ENCODE measurements at regions not wholly inside any gene's neighbourhood (a gene's known extent, or its start where the extent isn't known, plus 50 kb on each side); places are given as distances from the start of the nearest gene placed in this dataset.

DNA sequence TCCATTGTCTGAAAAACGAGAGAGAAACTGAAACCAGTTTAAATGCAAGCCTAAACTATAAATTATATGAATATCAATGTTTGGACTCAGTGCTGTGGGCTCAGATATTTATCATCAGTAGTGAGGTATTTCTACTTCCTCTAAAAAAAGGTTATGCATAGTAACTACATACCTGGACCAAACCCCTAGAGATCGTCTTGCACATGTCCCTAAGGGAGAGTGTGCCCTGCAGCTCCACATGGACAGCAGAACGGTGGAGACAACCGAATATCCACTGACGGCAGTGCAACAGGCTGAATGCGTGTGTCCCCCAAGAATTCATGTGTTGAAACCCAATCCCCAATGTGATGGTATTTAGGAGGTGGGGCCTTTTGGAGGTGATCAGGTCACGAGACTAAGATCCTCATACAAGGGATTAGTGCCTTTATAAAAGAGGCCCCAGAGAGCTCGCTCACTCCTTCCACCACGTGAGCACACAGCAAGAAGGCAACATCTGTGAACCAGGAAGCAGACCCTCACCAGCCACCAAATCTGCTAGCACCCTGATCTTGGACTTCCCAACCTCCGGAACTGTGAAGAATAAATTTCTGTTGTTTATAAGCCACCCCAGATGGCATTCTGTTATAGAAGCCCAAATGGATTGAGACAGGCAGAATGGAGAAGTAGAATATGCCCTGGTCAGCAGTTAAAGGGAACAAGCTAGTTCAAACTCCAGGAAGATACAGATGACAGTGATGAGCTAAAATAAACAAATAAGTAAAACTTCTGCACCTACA, 208.4 kb downstream of the ANAPC1 start:
- Histone ChIP-seq H3K27ac (ENCODE audit: low read depth in 1 of 2, low read length in 2 of 2) (no peak overlapping the region), H3K9me3 (ENCODE audit: control insufficient read depth in 1 of 2, insufficient read depth in 1 of 2, low read length in 2 of 2) (no peaks in the 10 kb centered on the region), H3K4me1 (ENCODE audit: insufficient read depth, low read length) (no peaks in the 10 kb centered on the region), H3K27me3 (ENCODE audit: control insufficient read depth in 1 of 2, insufficient read depth in 2 of 2, low read length in 2 of 2) (no peaks in the 10 kb centered on the region), H3K36me3 (ENCODE audit: insufficient read depth, low read length) (no peaks in the 10 kb centered on the region), H3K4me3 (ENCODE audit: low read length) (no peak overlapping the region)
- ATAC-seq (ENCODE audit: poor library complexity): no peak
- POLR2A ChIA-PET: no interaction called here
- intact Hi-C loops (cut with DNase I, micrococcal nuclease): no loop called here
- CTCF ChIA-PET: no interaction called here
- no peak overlapping the region for H3K27ac Mint-ChIP-seq
- no peaks in the 10 kb centered on the region for H3K4me1 Mint-ChIP-seq (ENCODE audit: low read depth)
- no peak for DNase-seq
- H3K27me3 Mint-ChIP-seq: no peaks in the 10 kb centered on the region
- H3K36me3 Mint-ChIP-seq (ENCODE audit: low read depth): no peaks in the 10 kb centered on the region
- TF ChIP-seq, protein P1, sequence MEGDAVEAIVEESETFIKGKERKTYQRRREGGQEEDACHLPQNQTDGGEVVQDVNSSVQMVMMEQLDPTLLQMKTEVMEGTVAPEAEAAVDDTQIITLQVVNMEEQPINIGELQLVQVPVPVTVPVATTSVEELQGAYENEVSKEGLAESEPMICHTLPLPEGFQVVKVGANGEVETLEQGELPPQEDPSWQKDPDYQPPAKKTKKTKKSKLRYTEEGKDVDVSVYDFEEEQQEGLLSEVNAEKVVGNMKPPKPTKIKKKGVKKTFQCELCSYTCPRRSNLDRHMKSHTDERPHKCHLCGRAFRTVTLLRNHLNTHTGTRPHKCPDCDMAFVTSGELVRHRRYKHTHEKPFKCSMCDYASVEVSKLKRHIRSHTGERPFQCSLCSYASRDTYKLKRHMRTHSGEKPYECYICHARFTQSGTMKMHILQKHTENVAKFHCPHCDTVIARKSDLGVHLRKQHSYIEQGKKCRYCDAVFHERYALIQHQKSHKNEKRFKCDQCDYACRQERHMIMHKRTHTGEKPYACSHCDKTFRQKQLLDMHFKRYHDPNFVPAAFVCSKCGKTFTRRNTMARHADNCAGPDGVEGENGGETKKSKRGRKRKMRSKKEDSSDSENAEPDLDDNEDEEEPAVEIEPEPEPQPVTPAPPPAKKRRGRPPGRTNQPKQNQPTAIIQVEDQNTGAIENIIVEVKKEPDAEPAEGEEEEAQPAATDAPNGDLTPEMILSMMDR (IDR thresholded peaks at IDR 0.05): no peak
- no peak overlapping the region for H3K4me3 Mint-ChIP-seq
- H3K9me3 Mint-ChIP-seq: no peaks in the 10 kb centered on the region

DNA sequence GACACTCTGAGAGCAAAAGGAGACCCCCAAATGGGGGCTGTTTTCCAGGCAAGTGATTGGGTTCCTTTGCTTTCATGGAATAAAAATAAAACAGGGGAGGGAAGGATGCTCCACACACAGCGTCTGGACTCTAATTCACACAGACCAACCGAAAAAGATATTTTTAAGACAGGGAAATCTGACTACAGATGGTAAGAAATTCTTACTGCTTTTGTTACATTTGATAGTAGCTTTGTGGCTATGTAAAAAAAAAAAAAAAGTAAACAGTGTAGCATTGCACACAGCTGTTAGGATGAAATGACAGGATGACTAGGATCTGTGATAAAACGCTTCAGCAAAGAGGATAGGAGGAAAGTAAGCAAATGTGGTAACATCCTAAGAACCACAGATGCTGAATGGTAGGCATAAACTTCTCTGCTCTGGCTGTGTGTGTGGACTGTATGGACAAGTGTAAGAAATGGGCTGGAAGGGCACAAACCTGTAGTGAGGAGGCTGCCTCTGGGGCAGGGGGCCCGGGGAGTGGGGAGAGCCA, 207.6 kb downstream of the ANAPC1 start:
- no peaks in the 10 kb centered on the region for H3K4me1 Mint-ChIP-seq (ENCODE audit: low read depth)
- intact Hi-C loops (cut with DNase I, micrococcal nuclease): no loop called here
- Histone ChIP-seq H3K4me1 (ENCODE audit: insufficient read depth, low read length) (no peaks in the 10 kb centered on the region), H3K36me3 (ENCODE audit: insufficient read depth, low read length) (no peaks in the 10 kb centered on the region), H3K27me3 (ENCODE audit: control insufficient read depth in 1 of 2, insufficient read depth in 2 of 2, low read length in 2 of 2) (no peaks in the 10 kb centered on the region), H3K4me3 (ENCODE audit: low read length) (no peak overlapping the region), H3K27ac (ENCODE audit: low read depth in 1 of 2, low read length in 2 of 2) (no peak overlapping the region), H3K9me3 (ENCODE audit: control insufficient read depth in 1 of 2, insufficient read depth in 1 of 2, low read length in 2 of 2) (no peaks in the 10 kb centered on the region)
- no peaks in the 10 kb centered on the region for H3K36me3 Mint-ChIP-seq (ENCODE audit: low read depth)
- H3K27me3 Mint-ChIP-seq: no peaks in the 10 kb centered on the region
- no peak for DNase-seq
- ChIA-PET POLR2A (no interaction called here), CTCF (no interaction called here)
- TF ChIP-seq, protein P1 (IDR thresholded peaks at IDR 0.05): no peak
- no peak for ATAC-seq (ENCODE audit: poor library complexity)
- H3K27ac Mint-ChIP-seq: no peak overlapping the region
- H3K9me3 Mint-ChIP-seq: no peaks in the 10 kb centered on the region
- H3K4me3 Mint-ChIP-seq: no peak overlapping the region

DNA sequence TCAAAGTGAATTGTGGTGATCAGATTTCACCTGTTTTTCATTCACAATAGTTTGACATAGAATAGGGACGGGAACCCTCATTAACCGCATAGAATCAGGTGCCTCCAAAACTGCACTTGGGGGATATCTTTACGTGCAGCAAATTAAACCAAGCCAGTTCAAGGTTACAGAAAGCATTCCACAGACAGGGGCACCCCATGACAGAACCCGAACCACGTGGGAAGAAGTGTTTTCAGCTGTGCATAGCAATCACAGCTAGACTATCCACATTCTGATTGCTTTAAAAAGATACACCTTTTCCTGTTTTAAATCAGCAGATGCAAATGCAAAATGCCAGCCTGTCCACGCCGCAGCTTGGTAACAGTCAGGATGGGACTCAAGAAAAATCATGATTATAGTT, 205.8 kb downstream of the ANAPC1 start:
- Histone ChIP-seq H3K27me3 (ENCODE audit: control insufficient read depth in 1 of 2, insufficient read depth in 2 of 2, low read length in 2 of 2) (no peaks in the 10 kb centered on the region), H3K4me1 (ENCODE audit: insufficient read depth, low read length) (no peaks in the 10 kb centered on the region), H3K4me3 (ENCODE audit: low read length) (no peak overlapping the region), H3K27ac (ENCODE audit: low read depth in 1 of 2, low read length in 2 of 2) (no peak overlapping the region), H3K9me3 (ENCODE audit: control insufficient read depth in 1 of 2, insufficient read depth in 1 of 2, low read length in 2 of 2) (no peaks in the 10 kb centered on the region), H3K36me3 (ENCODE audit: insufficient read depth, low read length) (no peaks in the 10 kb centered on the region)
- H3K4me1 Mint-ChIP-seq (ENCODE audit: low read depth): no peaks in the 10 kb centered on the region
- intact Hi-C loops (cut with DNase I, micrococcal nuclease): no loop called here
- POLR2A ChIA-PET: no interaction called here
- CTCF ChIA-PET: no interaction called here
- H3K27me3 Mint-ChIP-seq: no peaks in the 10 kb centered on the region
- H3K27ac Mint-ChIP-seq: no peak overlapping the region
- no peak for ATAC-seq (ENCODE audit: poor library complexity)
- no peak overlapping the region for H3K4me3 Mint-ChIP-seq
- no peaks in the 10 kb centered on the region for H3K9me3 Mint-ChIP-seq
- TF ChIP-seq, protein P1 (IDR thresholded peaks at IDR 0.05): no peak
- DNase-seq: no peak
- no peaks in the 10 kb centered on the region for H3K36me3 Mint-ChIP-seq (ENCODE audit: low read depth)
